HEK293T (cell line): ENCODE measurements at regions not wholly inside any gene's neighbourhood (a gene's known extent, or its start where the extent isn't known, plus 50 kb on each side); places are given as distances from the start of the nearest gene placed in this dataset.

Source experiments
- ARNT ChIP-seq: fragments of 450-650 bp; IDR thresholded peaks from 2 replicates; pipeline ENCODE4 v1.6.1; 2017; ENCODE audit warnings: mild to moderate bottlenecking
- ELF4 ChIP-seq: fragments of 450-650 bp; IDR thresholded peaks from 2 replicates; pipeline ENCODE4 v1.6.1; 2017; ENCODE audit warnings: antibody characterized with exemption
- FOXM1 ChIP-seq: fragments of 450-650 bp; IDR thresholded peaks from 2 replicates; pipeline ENCODE4 v1.6.1; 2017; ENCODE audit warnings: mild to moderate bottlenecking, borderline replicate concordance
- HDGF ChIP-seq: fragments of 450-650 bp; IDR thresholded peaks from 2 replicates; pipeline ENCODE4 v1.6.1; 2017; ENCODE audit warnings: antibody characterized with exemption, borderline replicate concordance
- NFRKB ChIP-seq: fragments of 450-650 bp; IDR thresholded peaks from 2 replicates; pipeline ENCODE4 v1.6.1; 2016; ENCODE audit warnings: mild to moderate bottlenecking, moderate library complexity
- SP1 ChIP-seq: fragments of 450-650 bp; IDR thresholded peaks from 2 replicates; pipeline ENCODE4 v1.6.1; 2017
- SUZ12 ChIP-seq: fragments of 450-650 bp; IDR thresholded peaks from 2 replicates; pipeline ENCODE4 v1.6.1; 2016; ENCODE audit warnings: mild to moderate bottlenecking

GRCh38 chr7:118072893-118073674 lies 110.9 kb upstream of the LSM8 start:
- no peak for TF ChIP-seq SP1
- TF ChIP-seq FOXM1: no peak
- no peak for TF ChIP-seq NFRKB
- no peak for TF ChIP-seq ELF4
- TF ChIP-seq HDGF: no peak
- no peak for TF ChIP-seq SUZ12
- no peak for TF ChIP-seq ARNT
